ENCODE measurements at regions not wholly inside any gene's neighbourhood (a gene's known extent, or its start where the extent isn't known, plus 50 kb on each side); places are given as distances from the start of the nearest gene placed in this dataset.
A peak's percentile ranks its signal among the peaks of the same experiment; 100 is the strongest.

DNA sequence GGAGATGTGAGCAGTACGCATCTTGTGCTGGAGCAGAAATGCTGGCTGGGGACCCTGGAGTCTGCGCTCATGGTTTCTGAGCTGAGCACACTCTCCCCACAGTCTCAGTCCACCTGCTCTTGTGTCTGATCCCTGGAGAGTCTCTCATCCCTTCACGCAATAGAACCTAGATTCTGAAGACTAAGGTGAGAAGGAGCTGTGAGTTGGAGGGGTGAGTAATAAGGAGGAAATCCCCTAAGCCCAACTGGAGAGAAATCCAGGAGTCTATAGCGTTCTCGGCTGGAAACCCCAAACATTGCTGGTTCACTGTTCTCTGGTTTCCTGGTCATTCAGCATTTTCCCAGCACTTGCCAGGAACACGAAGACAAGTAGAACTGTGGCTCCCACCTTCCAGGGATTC, 68.3 kb upstream of the SMNDC1 start:
- Histone ChIP-seq H2AFZ (ENCODE audit: low read depth, low read length) (no peak overlapping the region), H3K9ac (ENCODE audit: insufficient read depth in 1 of 2, low read depth in 2 of 2, low read length in 2 of 2) (no peak overlapping the region), H3K27ac (ENCODE audit: extremely low read depth, low read depth, low read length) (no peak overlapping the region), H3K9me3 (replicated peaks; ENCODE audit: control insufficient read depth, insufficient read depth, low read depth, low read length) (no peaks in the 10 kb centered on the region), H4K20me1 (replicated peaks; ENCODE audit: control insufficient read depth, insufficient read depth, low read length) (no peaks in the 10 kb centered on the region; the same call in 1 of the 2 replicates), H3K36me3 (ENCODE audit: control insufficient read depth, insufficient read depth, low read length) (no peaks in the 10 kb centered on the region), H3K4me2 (ENCODE audit: insufficient read depth, low read length) (no peak overlapping the region), H3K9me1 (ENCODE audit: control insufficient read depth, insufficient read depth, low read length) (no peaks in the 10 kb centered on the region), H3K79me2 (ENCODE audit: control insufficient read depth, insufficient read depth, low read length) (no peaks in the 10 kb centered on the region), H3K27me3 (ENCODE audit: control insufficient read depth in 2 of 2, insufficient read depth in 2 of 2, low read length in 2 of 2) (no peaks in the 10 kb centered on the region; a peak in 1 of 5 replicates), H3K4me3 (no peak overlapping the region), H3K4me1 (replicated peaks in 1 of 2; ENCODE audit: control insufficient read depth in 2 of 2, insufficient read depth in 2 of 2, low read length in 2 of 2) (peaks cover 7 to 34% of the 10 kb centered on the region in 2 experiments)
- POLR2A ChIA-PET: interaction anchor here (0.7 to 1.5 kb wide), 3 partner anchors 9 to 28 kb away, joined by 3 to 6 read pairs (median 5); no protein-coding TSS in a partner anchor
- intact Hi-C loops (cut with micrococcal nuclease) (no loop called here), in situ Hi-C loops (cut with MboI) (no loop called here)
- no TSS peak for BruUV-seq (replicated peaks)
- DNase-seq (ENCODE audit: extremely low read depth in 1 of 4, low spot score in 3 of 4) (no peak), FAIRE-seq (no peak), ATAC-seq (no peak)
- CTCF ChIA-PET (ENCODE audit: low intra/inter-chr PET ratio): no interaction called here
- TF ChIP-seq HCFC1 (IDR thresholded peaks at IDR 0.05; ENCODE audit: low read depth, low read length) (no peak), KAT2B (IDR thresholded peaks at IDR 0.05; ENCODE audit: low read depth, low read length) (no peak), ZNF41 (CRISPR knock-in tag; conservative IDR thresholded peaks at IDR 0.05) (no peak), ZNF780A (CRISPR knock-in tag; IDR thresholded peaks at IDR 0.05) (no peak), FOSL1 (tag; conservative IDR thresholded peaks at IDR 0.05) (0 out of 2 replicates have a peak, but pooled peaks have one; percentile 11)
- 49% methylated on average over 4 of the region's 6 CpGs for WGBS (ENCODE audit: insufficient coverage, low coverage, missing lambda C conversion rate)

DNA sequence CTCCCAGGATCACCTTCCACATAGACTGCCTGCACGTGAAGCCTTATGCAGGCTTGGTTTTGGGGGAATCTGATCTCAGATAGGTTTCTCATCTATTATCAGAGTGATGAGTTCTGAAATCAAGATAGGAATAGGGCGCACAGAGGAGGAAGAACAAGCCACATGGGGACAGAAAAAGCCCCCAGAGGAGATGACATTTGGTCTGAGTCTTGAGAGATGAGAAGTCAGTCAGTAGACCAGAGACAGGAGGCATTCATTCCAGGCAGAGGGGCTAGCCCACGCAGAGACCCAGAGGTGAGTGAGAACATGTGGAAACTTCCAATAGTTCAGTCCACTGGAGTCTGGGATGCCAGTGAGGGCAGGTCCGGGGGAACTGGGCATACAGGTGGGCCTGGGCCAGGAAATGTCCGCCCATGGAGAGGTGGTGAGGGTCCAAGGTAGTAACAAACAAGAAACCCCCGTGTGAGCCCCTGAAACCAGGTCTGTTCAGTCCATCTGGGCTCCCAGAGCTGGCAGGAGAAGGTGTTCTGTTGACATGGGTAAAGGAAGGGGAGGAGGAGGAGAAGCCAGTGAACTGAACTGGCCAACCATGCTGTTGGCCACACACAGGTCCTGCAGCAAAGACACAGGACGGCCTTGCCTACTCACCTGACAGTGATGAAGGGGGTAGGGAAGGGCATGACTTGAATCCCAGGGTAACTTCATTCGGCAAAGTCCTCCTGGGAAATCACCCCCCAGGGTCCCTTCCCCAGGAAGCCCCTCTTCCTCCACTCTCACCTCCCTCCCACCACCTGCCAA, 69.3 kb upstream of the SMNDC1 start:
- POLR2A ChIA-PET: interaction anchor here (0.7 kb wide), 2 partner anchors 29 to 170 kb away, joined by 3 to 4 read pairs; no protein-coding TSS in a partner anchor
- Histone ChIP-seq H3K36me3 (ENCODE audit: control insufficient read depth, insufficient read depth, low read length) (no peaks in the 10 kb centered on the region), H3K79me2 (ENCODE audit: control insufficient read depth, insufficient read depth, low read length) (no peaks in the 10 kb centered on the region), H3K4me3 (no peak overlapping the region), H3K9me1 (ENCODE audit: control insufficient read depth, insufficient read depth, low read length) (no peaks in the 10 kb centered on the region), H2AFZ (ENCODE audit: low read depth, low read length) (no peak overlapping the region), H3K27ac (ENCODE audit: extremely low read depth, low read depth, low read length) (no peak overlapping the region), H4K20me1 (replicated peaks; ENCODE audit: control insufficient read depth, insufficient read depth, low read length) (no peaks in the 10 kb centered on the region; the same call in 1 of the 2 replicates), H3K4me2 (ENCODE audit: insufficient read depth, low read length) (no peak overlapping the region), H3K9ac (ENCODE audit: insufficient read depth in 1 of 2, low read depth in 2 of 2, low read length in 2 of 2) (no peak overlapping the region), H3K4me1 (replicated peaks in 1 of 2; ENCODE audit: control insufficient read depth in 2 of 2, insufficient read depth in 2 of 2, low read length in 2 of 2) (peaks cover 7 to 31% of the 10 kb centered on the region in 2 experiments), H3K27me3 (ENCODE audit: control insufficient read depth in 2 of 2, insufficient read depth in 2 of 2, low read length in 2 of 2) (no peaks in the 10 kb centered on the region; a peak in 1 of 5 replicates), H3K9me3 (replicated peaks; ENCODE audit: control insufficient read depth, insufficient read depth, low read depth, low read length) (no peaks in the 10 kb centered on the region)
- DNase-seq (ENCODE audit: extremely low read depth in 1 of 4, low spot score in 3 of 4) (no peak), ATAC-seq (no peak), FAIRE-seq (no peak)
- intact Hi-C loops (cut with micrococcal nuclease) (no loop called here), in situ Hi-C loops (cut with MboI) (no loop called here)
- WGBS (ENCODE audit: insufficient coverage, low coverage, missing lambda C conversion rate): 17% methylated on average over 7 of the region's 8 CpGs
- CTCF ChIA-PET (ENCODE audit: low intra/inter-chr PET ratio): no interaction called here
- BruUV-seq (replicated peaks): no TSS peak
- TF ChIP-seq ZNF274 (IDR thresholded peaks at IDR 0.05; ENCODE audit: borderline replicate concordance, low read depth, low read length) (no peak), TAF9B (IDR thresholded peaks at IDR 0.05; ENCODE audit: partially characterized antibody) (no peak), HSF4 (CRISPR knock-in tag; IDR thresholded peaks at IDR 0.05; ENCODE audit: borderline replicate concordance) (no peak), ZNF311 (CRISPR knock-in tag; IDR thresholded peaks at IDR 0.05) (no peak), ZNF75A (CRISPR knock-in tag; IDR thresholded peaks at IDR 0.05) (no peak), ZNF232 (CRISPR knock-in tag; IDR thresholded peaks at IDR 0.05) (no peak)
- TF ChIP-seq, protein P1, sequence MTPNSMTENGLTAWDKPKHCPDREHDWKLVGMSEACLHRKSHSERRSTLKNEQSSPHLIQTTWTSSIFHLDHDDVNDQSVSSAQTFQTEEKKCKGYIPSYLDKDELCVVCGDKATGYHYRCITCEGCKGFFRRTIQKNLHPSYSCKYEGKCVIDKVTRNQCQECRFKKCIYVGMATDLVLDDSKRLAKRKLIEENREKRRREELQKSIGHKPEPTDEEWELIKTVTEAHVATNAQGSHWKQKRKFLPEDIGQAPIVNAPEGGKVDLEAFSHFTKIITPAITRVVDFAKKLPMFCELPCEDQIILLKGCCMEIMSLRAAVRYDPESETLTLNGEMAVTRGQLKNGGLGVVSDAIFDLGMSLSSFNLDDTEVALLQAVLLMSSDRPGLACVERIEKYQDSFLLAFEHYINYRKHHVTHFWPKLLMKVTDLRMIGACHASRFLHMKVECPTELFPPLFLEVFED (CRISPR knock-in tag; conservative IDR thresholded peaks at IDR 0.05): no peak
- TF ChIP-seq, protein P2, sequence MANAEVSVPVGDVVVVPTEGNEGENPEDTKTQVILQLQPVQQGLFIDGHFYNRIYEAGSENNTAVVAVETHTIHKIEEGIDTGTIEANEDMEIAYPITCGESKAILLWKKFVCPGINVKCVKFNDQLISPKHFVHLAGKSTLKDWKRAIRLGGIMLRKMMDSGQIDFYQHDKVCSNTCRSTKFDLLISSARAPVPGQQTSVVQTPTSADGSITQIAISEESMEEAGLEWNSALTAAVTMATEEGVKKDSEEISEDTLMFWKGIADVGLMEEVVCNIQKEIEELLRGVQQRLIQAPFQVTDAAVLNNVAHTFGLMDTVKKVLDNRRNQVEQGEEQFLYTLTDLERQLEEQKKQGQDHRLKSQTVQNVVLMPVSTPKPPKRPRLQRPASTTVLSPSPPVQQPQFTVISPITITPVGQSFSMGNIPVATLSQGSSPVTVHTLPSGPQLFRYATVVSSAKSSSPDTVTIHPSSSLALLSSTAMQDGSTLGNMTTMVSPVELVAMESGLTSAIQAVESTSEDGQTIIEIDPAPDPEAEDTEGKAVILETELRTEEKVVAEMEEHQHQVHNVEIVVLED (CRISPR knock-in tag; IDR thresholded peaks at IDR 0.05): no peak

Data from K562 (cell line).